Astrocyte (in vitro differentiated cells and primary cell): ENCODE measurements at regions not wholly inside any gene's neighbourhood (a gene's known extent, or its start where the extent isn't known, plus 50 kb on each side); places are given as distances from the start of the nearest gene placed in this dataset.

ENCODE experiments used
- EZH2 ChIP-seq: IDR thresholded peaks from 2 replicates; pipeline ENCODE4 v1.6.1; 2012; ENCODE audit warnings: mild to moderate bottlenecking, low read length, inconsistent platforms; ENCODE audit not compliant: insufficient read depth
- TF ChIP-seq, protein P1 (sequence below): IDR thresholded peaks from 2 replicates; pipeline ENCODE4 v1.5.1; 2011; ENCODE audit warnings: low read depth, mild to moderate bottlenecking, inconsistent platforms, low read length, moderate library complexity; ENCODE audit not compliant: insufficient read depth

DNA sequence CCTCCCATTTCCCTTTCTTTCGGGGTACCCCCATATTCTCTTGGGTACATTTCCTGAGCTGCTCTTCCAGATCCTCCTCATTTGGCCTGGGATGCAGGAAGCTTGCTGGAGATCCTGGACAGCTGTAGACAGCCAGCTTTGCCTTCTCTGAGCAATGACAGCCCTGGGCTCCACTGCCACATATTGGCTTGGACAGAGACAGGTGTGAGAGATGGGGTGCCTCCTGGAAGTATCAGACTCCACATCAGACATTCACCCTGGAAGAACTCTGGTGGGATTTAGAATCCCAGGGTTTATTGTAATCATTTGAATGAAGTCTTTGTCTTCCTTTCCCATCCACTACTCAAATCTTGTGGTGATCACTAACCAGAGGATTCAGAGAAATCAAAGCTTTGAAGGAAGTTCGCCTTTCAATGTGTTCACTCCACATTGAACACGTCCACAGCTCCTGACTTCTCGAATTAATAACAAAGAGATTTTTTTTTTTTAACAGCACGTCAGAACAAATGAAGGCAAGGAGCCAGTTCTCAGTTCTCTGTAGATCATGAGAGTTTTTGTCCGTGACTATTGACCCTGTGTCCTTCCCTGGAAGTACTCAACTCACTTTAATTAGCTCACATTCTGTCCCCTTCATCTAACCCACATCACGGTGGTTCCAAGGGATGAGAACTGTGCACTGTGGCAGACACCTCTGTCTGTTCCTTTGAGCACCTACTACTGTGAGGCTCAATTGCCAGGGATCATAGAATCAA lies 377.6 kb upstream of the TRIB2 start:
- no peak for TF ChIP-seq EZH2
- TF ChIP-seq, protein P1, sequence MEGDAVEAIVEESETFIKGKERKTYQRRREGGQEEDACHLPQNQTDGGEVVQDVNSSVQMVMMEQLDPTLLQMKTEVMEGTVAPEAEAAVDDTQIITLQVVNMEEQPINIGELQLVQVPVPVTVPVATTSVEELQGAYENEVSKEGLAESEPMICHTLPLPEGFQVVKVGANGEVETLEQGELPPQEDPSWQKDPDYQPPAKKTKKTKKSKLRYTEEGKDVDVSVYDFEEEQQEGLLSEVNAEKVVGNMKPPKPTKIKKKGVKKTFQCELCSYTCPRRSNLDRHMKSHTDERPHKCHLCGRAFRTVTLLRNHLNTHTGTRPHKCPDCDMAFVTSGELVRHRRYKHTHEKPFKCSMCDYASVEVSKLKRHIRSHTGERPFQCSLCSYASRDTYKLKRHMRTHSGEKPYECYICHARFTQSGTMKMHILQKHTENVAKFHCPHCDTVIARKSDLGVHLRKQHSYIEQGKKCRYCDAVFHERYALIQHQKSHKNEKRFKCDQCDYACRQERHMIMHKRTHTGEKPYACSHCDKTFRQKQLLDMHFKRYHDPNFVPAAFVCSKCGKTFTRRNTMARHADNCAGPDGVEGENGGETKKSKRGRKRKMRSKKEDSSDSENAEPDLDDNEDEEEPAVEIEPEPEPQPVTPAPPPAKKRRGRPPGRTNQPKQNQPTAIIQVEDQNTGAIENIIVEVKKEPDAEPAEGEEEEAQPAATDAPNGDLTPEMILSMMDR, result no peak
